Iris pigment epithelial cell (primary cell): ENCODE measurements at regions not wholly inside any gene's neighbourhood (a gene's known extent, or its start where the extent isn't known, plus 50 kb on each side); places are given as distances from the start of the nearest gene placed in this dataset.
A peak's percentile ranks its signal among the peaks of the same experiment; 100 is the strongest.
"Not testable (repeated sequence)": the region's sequence is repeated elsewhere in the genome, so short reads cannot be mapped to it uniquely, and the experiment has no call there.

Experiments used
- DNase-seq: peaks from one replicate; pipeline ENCODE4 v3.0.0-alpha.2; 2011; ENCODE audit warnings: low read depth

DNA sequence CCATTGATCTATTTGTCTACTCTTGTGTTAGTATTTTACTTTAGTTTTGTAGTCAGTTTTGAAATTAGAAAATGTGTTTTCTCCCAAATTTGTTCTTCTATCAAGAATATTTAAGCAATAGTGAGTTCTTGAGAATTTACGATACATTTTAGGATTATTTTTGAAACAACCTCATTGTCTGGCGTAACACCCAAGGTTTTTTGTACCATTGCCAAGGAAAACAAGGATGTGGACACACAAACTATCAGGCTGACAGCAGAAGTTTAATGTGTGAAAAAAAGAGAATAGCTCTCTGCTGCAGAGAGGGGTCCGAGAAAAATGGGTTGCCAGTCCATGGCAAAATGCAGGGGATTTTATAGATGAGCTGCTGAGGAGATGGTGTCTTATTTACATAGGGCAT, 865.1 kb upstream of the CNTN5 start:
- DNase-seq, result no peak

DNA sequence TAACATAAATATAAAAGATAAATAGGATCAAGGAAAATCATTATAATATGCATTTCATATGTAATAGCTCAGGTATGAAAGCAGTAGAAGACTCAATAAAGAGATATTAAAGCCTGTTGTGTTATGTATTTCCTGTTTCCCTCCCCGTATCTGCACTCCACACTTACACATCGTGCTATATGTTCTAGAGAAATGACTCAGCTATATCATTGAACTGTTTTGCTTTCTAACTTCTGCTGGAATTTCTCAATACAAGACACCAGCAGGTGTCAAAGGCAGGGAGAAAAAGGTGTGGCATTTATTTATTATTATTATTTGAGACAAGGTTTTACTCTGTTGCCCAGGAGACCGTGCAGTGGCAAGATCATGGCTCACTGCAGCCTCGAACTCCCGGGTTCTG, 842.8 kb upstream of the CNTN5 start:
- no peak for DNase-seq

DNA sequence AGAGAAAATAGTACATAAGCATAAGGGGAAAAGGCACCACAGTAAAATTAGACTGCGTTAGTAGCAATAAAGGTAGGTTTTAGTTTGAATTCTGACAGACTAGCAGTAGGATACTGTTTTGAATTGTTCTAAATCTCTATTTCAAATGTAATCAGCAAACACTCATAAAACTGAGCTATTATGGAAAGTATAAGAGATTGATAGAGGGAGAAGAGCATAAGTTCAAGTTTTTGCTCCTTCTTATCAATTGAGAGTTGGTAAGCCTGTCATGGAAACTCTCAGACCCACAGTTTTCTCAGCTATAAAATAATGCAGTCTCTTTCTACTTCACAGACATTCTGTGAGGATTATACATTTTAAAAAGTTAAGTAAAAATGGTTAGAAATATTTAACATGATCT, 840.2 kb upstream of the CNTN5 start:
- DNase-seq, result no peak

DNA sequence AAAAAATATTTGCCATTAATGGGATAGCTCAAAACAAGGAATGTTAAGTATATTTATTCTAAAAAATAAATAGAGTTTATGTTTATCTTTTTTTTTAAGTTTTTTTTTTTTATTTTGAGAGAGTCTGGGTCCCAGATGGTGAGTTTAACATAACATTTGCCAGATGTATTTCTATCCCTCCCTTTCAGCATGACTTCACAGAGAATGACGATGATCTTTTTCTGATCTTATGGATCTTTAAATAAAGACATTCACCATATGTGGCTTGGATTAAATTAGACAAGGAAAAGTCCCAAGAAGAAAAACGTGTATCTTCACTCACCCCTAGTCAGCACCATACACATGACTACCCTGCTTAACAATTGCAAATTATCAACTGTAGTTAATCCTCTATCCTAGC, 839.8 kb upstream of the CNTN5 start:
- DNase-seq, result no peak

DNA sequence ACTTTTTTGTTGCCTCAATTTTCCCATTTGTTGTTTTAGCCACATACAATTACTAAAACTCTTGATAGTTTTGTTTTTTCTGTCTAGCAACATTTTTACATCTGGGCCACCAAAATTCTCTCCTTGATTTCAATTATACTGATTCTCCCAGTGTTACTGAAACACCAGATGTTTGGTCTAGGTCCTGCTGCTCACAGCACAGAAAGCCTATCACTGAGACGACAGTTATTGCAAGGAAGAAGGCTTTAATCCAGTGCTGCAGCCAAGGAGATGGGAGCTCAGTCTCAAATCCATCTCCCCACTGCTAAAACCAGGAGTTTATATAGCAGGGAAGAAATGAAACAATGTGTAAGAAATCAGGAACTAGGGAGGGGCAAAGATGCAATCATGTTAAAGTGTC, 837.7 kb upstream of the CNTN5 start:
- no peak for DNase-seq

DNA sequence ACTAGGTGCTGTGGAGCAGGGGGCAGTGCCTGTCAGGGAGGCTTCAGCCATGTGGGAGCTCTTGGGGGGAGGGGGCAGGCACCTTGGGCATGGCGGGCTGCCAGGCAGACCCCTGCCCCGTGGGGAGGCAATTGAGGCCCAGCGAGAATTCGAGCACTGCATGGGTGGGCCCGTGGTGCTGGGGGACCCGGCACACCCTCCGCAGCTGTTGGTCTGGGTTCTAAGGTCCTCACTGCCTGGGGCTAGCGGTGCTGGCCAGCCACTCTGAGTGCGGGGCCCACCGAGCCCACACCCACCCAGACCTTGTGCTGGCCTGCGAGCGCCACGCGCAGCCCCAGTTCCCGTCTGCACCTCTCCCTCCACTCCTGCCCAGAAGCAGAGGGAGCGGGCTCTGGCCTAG, 835.5 kb upstream of the CNTN5 start:
- no peak for DNase-seq

DNA sequence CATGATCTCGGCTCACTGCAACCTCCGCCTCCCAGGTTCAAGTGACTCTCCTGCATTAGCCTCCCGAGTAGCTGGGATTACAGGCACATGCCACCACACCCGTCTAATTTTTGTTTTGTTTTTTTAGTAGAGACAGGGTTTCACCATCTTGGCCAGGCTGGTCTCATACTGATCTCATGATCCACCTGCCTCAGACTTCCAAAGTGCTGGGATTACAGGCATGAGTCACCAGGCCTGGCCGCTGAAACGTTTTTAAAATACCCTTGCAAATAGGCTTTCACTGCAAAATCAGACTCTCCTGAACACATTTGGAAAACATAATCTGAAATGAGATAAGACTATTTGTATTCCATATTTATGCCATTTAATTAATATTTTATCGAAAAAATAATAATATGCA, 826.1 kb upstream of the CNTN5 start:
- DNase-seq, result peak; percentile 8

DNA sequence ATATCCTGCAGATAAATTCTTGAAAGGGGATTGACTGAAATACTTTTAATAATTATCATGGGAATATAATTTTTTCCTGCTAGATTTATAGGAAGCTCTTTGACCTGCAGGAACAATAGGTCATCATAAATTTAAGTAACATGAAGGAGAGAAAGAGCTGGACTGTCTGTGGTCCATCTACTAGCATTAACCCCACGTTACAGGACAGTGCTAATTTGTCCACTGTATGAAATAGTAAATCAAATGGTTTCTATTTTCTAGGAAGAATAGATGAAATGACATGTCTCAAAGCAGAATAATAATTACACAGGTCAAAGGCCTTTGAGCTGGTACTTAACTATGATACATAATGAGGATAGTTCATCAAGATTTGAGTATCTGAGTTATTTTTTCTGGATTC, 825.4 kb upstream of the CNTN5 start:
- no peak for DNase-seq

DNA sequence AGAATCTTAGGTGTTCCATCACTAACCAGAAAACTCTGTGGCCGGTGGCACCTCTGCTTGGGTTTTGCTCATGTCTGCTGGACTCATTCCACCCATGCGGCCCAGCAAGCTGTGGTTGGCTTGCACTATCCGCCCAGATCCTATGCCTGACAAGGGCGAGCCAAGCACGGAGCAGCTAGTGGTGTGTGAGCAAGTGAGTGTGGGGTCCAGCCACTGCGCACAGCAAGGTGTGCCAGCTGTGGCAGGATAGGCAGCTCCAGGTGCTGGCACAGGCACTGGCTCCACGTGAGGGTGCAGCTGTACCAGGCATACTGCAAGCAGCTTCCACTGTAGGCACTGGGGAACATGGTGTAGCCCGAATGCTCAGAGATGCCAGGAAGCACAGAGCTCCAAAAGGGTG, 813.7 kb upstream of the CNTN5 start:
- no peak for DNase-seq

DNA sequence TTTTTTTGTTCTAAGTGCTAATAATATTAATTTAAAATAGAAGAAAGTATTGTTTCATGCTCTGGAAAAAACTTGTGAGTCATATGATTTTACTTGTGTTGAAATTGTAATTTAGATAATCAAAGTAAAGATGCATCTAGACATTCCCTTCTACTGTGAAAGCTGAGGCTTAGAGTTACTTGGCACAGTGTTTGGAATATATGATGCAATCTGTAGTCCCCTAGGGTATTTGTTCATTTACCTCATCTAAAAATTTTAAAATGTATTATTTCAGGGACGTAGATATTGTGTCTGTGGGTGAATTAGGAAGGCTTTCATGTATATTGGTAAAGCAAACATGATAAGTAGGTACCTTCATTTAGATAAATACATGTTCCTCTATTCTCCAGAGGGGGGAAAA, 793.5 kb upstream of the CNTN5 start:
- DNase-seq, result no peak

DNA sequence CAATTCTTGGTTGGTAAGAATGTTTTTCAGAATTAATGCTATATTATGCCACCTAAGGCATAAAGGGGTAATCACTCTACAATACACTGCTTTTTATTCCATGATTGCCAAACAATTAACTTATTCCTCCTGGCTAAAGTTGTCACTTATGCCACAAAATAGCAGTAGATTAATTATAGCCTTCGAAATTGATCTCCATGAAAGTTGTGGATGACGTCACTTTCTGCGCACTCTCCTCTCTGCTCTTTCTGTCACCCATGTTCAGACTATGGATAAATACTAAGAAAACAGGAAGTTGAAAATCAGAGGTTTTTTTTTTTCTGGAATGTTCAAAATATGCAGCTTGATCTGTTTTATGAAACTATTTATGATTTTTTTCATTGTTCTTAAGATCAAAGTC, 790.1 kb upstream of the CNTN5 start:
- no peak for DNase-seq

DNA sequence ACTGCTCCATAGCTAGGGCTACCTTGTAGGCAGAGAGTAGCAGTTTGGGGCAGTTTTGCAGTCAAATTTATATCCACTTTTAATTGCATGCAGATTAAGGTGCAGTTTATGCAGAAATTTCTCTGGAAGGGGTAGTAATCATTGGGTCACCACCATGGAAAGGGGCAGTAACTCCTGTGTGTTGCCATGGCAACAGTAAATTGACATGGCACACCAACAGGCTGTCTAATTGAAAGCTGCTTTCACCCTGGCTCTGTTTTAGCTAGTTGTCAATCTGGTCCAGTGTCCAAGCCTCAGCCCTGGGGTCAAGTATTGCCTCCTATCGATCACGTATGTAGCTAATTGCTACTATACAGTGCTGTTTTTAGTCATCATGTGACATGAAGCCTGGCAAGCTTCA, 786.1 kb upstream of the CNTN5 start:
- no peak for DNase-seq

DNA sequence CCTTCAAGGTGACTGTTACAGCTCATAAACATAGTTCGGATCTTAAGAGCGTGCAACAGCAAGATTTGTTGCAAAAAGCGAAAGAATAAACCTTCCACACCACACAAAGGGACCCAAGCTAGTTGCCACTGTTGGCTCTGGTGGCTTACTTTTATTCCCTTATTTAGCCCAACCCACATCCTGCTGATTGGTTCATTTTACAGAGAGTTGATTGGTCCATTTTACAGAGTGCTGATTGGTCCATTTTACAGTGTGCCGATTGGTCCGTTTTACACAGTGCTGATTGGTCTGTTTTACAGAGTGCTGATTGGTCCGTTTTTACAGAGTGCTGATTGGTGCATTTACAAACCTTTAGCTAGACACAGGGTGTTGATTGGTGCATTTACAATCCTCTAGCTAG, 776.9 kb upstream of the CNTN5 start:
- DNase-seq, result no peak

DNA sequence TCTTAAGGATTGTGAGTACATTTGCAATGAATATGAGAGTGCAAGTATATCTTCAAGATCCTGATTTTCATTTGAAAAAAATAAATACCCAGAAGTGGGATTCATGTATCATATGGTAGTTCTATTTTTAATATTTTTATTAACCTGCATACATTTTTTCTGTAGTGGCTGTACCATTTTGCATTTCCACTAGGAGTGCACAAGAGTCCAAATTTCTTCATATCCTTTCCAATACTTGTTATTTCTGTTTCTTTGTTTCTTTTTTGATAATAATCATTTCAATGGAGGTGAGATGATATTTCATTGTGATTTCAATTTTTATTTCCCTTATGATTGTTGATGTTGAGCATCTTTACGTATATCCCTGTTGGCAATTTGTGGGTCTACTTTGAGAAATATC, 759.8 kb upstream of the CNTN5 start:
- DNase-seq, result peak; percentile 2

DNA sequence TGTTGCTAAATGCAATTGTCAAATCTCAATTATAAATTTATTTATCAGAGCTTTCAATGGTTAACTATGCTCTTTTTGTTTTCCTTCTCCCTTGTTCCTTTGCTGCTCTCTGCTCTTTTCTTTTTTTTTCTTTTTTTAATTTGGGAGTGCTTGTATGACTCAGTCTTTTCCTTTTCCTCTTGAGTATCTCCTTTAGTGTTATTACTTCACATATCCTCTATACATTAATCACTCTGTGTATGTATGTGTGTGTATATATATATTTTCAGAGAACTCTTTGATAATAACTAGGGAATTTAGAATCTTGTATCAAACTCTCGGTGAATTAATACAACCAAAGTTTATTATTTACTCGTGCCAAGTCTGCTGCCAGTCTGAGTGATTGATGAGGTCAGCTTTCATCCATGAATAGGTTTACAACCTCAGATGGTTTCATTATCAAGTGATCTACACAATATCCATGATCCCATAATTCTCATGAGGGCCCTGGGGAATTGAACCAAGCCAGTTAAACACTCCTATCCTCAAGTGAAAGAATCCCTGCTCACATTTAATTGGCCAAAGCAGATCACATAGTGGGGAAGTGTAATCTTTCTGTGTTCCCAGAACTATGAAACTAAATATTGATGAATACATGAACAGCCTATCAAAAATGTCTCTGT, 743.4 kb upstream of the CNTN5 start:
- DNase-seq, result no peak

DNA sequence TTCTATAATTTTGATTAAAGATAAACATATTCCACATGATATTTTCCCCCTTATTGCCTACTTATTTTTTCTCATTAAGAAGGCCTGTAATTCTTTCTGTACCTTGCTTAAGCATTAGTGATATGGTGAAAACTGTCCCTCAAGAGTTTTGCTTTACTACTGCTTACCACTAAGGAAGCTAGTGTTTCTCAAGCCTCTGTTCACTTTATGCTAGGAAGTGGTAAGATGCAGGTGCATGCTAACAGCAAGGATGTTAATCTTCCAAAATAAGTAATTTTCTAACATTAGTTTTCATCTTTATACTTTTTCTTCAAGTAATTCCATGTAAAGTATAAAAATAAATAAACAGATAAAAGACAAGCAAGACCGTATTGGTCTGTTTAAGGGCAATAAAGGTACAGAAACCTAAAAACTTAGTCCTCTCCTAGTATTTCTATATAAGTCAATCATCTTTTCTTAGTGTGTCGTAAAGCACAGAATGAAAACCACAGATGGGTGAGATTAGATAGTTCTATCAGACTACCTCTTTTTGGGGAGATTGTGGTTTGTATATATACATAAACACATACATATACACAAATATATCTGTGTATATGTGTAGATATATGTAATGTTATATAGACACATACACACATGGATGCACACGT, 731.0 kb upstream of the CNTN5 start:
- no peak for DNase-seq

DNA sequence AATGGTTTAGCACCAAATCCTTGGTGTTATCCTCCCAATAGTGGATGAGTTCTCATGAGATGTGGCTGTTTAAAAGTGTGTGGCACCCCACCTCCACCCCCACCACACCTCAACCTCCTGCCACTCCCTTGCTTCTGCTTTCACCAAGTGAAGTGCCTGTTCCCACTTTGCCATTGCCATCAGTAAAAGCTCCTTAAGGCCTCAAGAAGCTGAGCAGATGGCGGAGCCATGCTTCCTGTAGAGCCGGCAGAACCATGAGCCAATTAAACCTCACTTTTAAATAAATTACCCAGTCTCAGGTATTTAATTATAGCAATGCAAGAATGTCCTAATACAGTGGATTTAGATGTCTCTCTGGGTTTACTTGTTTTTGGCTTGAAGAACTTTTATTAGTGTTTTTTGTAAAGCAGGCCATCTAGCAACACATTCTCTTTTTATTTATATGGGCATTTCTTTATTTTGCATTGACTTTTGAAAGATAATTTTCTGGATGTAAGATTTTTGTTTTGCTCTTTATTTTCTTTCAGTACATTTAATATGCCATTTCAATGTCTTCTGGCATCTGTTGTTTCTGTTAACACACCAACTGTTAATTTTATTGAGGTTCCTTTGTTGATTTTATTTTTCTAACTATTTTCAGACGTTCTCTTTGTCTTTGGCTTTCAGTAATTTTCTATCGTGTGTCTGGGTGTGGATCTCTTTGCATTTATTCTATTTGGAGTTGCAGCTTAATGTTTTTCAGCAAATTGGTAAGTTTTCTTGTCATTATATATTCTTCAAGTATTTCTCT, 724.5 kb upstream of the CNTN5 start:
- no peak for DNase-seq

DNA sequence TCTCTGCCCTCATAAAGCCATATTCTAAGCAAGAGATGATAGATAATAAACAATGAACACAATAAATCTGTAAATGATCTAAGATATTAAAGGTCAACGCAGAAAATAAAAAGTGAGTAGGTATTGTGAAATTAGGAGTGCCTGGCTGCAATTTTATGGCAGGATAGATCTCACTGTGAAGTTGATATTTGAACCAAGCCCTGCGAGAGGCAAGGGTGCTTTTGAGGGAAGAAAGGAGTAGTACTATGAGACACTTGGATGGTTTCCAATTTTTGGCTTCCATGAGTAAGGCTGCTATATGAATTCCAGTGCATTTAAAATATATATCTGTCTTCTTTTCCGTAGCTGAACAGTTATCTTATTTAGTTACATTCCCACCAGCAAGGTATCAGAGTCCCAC, 720.0 kb upstream of the CNTN5 start:
- peak; percentile 0 for DNase-seq

DNA sequence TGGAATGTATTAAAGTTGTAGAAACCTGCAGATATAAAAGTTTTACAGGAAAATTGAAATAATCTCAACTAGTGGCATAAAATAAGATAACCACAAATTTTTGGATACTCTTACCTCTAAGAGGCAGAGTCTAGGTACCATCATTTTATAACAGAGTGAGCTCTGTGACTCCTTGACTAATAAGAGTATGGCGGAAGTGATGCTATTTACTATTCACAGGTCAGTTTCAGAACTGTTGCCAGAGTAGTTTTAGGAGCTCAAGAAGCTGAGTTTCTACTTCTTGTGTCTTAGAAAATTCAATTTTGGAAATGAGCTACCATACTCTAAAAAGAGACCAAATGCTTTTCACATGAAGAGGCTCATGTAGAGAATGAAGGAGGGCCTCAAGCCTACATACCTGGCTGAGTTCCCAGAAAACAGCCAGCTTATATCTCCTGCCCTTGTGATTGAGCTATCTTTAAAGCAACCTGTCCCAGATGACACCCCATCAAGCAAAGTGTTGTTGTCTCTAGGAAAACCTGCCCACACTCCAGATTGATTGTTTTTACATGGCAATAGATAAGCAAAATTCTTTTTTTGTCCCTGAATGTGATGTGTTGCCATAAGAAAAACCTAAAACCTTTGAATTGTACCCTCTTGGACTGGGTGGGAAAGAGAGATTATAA, 712.8 kb upstream of the CNTN5 start:
- no peak for DNase-seq

DNA sequence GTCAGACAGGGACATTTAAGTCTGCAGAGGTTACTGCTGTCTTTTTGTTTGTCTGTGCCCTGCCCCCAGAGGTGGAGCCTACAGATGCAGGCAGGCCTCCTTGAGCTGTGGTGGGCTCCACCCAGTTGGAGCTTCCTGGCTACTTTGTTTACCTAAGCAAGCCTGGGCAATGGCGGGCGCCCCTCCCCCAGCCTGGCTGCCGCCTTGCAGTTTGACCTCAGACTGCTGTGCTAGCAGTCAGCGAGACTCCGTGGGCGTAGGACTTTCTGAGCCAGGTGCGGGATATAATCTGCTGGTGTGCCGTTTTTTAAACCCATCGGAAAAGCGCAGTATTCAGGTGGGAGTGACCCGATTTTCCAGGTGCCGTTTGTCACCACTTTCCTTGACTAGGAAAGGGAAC, 690.4 kb upstream of the CNTN5 start:
- not testable (repeated sequence) for DNase-seq

DNA sequence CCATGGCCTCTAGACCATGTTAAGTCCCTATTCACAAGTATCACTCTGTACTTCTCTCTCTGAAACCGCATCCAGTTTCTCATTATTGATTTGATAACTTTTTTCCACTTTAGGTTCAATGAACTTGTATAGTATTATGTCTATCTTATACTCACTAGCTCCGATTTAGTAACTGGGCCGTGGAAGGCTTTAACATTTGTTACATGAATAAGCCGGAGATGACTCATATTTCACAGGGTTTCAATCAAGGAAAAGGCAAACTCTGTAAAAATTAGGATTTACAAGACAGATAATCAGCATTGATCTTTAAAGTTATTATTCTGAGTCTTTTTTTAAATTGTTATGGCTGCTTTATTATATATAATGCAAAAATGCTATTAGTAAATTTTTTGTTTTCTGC, 662.2 kb upstream of the CNTN5 start:
- DNase-seq, result peak; percentile 3

DNA sequence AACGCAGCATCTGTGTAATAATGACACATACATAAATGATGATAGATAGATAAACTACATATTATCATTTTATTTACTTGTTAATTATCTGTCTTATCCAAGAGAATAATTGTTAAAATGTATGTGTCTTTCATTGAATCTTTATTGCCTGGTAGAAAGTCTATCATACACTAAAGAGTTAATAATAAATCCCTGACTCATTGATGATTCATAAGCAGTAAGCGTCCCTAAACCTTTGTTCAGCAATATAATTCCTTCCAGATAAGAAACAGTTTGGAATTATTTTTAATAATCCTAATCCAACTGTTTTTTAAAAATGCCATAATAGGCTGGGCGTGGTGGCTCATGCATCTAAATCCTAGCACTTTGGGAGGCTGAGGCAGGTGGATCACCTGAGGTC, 655.6 kb upstream of the CNTN5 start:
- no peak for DNase-seq

DNA sequence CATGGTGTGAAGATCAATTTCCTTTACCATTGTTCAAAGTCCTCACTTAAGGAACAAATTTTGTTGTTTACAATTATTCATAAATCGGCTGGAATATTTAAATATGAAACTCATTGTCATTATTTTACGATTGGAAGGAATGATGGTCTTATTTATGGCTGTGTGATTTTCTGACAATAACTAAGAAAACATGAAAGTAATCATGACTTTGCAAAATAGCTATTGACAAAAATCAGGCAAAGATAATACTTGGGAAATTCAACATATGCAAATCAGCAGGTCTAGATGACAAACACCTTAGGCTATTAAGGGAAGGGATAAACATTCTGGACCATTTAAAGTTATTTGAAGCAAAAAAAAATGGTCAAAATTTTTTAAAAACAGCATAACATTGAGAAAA, 654.8 kb upstream of the CNTN5 start:
- no peak for DNase-seq
